A549 (cell line): ENCODE measurements at regions not wholly inside any gene's neighbourhood (a gene's known extent, or its start where the extent isn't known, plus 50 kb on each side); places are given as distances from the start of the nearest gene placed in this dataset.

Experiments used
- ATAC-seq, 2 experiments: fragments of 200-7000 bp in 1 of 2; fragments of >200 bp in 1 of 2; cut with Nextera tagmentation in 1 of 2; cut with Tn5 transposase in 1 of 2; 3 replicates each; pipeline versions ENCODE4 v1.8.0 to v1.9.1; 2018 to 2020; ENCODE audit warnings: mild to moderate bottlenecking in 1 of 2, moderate library complexity in 1 of 2
- CTCF ChIA-PET: fragments of 300-600 bp; sonication (Branson Sonifier 250); formaldehyde crosslinking; extraction: SDS; loops from one replicate; lab custom pipeline; 2021; ENCODE audit warnings: antibody characterized with exemption, inconsistent platforms; lab: Yijun Ruan, JAX
- POLR2A ChIA-PET: fragments of 350-600 bp; formaldehyde crosslinking; extraction: SDS; loops from one replicate; lab custom pipeline; 2021; ENCODE audit warnings: antibody characterized with exemption, inconsistent platforms; lab: Yijun Ruan, JAX
- DNase-seq, 2 experiments: peaks; one replicate each; pipeline versions ENCODE4 v3.0.0 to v3.0.0-alpha.2; 2011 to 2016; ENCODE audit warnings: low read depth in 1 of 2, low spot score in 1 of 2
- FAIRE-seq: peaks from 2 replicates; lab custom pipeline; 2011; peaks lifted over from hg19 to GRCh38; lab: Jason Lieb, UNC
- H3K27ac ChIP-seq, 2 experiments: fragments of >200 bp; sonication (Bioruptor Twin); formaldehyde crosslinking; 3 replicates each; pipeline ENCODE4 v1.5.1; 2016 to 2017
- H3K4me1 ChIP-seq: fragments of >200 bp; sonication (Bioruptor Twin); formaldehyde crosslinking; 3 replicates; pipeline ENCODE4 v1.6.1; 2016
- H3K4me2 ChIP-seq: fragments of >200 bp; sonication (Bioruptor Twin); formaldehyde crosslinking; 3 replicates; pipeline ENCODE4 v1.6.1; 2016
- H3K4me3 ChIP-seq: fragments of >200 bp; sonication (Bioruptor Twin); formaldehyde crosslinking; 3 replicates; pipeline ENCODE4 v1.5.1; 2016
- H3K9me3 ChIP-seq: fragments of >200 bp; sonication (Bioruptor Twin); formaldehyde crosslinking; 3 replicates; pipeline ENCODE4 v1.6.1; 2016
- BHLHE40 ChIP-seq: IDR thresholded peaks from 2 replicates; pipeline ENCODE4 v1.6.1; 2012; ENCODE audit warnings: low read depth, low read length, inconsistent platforms
- CBX2 ChIP-seq: fragments of 200-600 bp; sonication (generic); IDR thresholded peaks from 2 replicates; pipeline ENCODE4 v1.6.1; 2016; ENCODE audit warnings: low read depth, mild to moderate bottlenecking, borderline replicate concordance
- CBX8 ChIP-seq: fragments of 200-600 bp; sonication (generic); IDR thresholded peaks from 2 replicates; pipeline ENCODE4 v1.6.1; 2016
- CTCF ChIP-seq: fragments of >200 bp; sonication (Bioruptor Twin); formaldehyde crosslinking; IDR thresholded peaks from 3 replicates; pipeline ENCODE4 v1.5.1; 2016
- EHF ChIP-seq: fragments of 250-450 bp; sonication (Bioruptor Pico); IDR thresholded peaks from 2 replicates; pipeline ENCODE4 v1.5.0; 2020; ENCODE audit warnings: mild to moderate bottlenecking
- FOSB ChIP-seq: fragments of 250-450 bp; sonication (Bioruptor Pico); IDR thresholded peaks from 2 replicates; pipeline ENCODE4 v1.5.0; 2020; ENCODE audit warnings: mild to moderate bottlenecking, moderate library complexity
- FOSL2 ChIP-seq, 2 experiments: fragments of 450-650 bp in 1 of 2; fragments of >200 bp in 1 of 2; sonication (Bioruptor Twin) in 1 of 2; formaldehyde crosslinking; IDR thresholded peaks; 2 replicates each; pipeline versions ENCODE4 v1.5.0 to v1.6.1; 2016 to 2020; ENCODE audit warnings: mild to moderate bottlenecking in 1 of 2, moderate library complexity in 1 of 2
- FOXS1 ChIP-seq: fragments of 250-450 bp; sonication (Bioruptor Pico); IDR thresholded peaks from 2 replicates; pipeline ENCODE4 v1.5.0; 2020; ENCODE audit warnings: mild to moderate bottlenecking, moderate library complexity
- HEYL ChIP-seq: fragments of 250-450 bp; sonication (Bioruptor Pico); IDR thresholded peaks from 2 replicates; pipeline ENCODE4 v1.8.0; 2021; ENCODE audit warnings: mild to moderate bottlenecking, moderate library complexity
- HMGXB4 ChIP-seq: fragments of 250-450 bp; sonication (Bioruptor Pico); IDR thresholded peaks from 2 replicates; pipeline ENCODE4 v1.5.0; 2021; ENCODE audit warnings: mild to moderate bottlenecking, moderate library complexity, borderline replicate concordance
- HOXA7 ChIP-seq: fragments of 250-450 bp; sonication (Bioruptor Pico); IDR thresholded peaks from 2 replicates; pipeline ENCODE4 v1.5.0; 2020; ENCODE audit warnings: mild to moderate bottlenecking, moderate library complexity
- HOXB13 ChIP-seq: fragments of 250-450 bp; sonication (Bioruptor Pico); IDR thresholded peaks from 2 replicates; pipeline ENCODE4 v1.5.0; 2020; ENCODE audit warnings: low read depth, mild to moderate bottlenecking, moderate library complexity
- HOXB5 ChIP-seq: fragments of 250-450 bp; sonication (Bioruptor Pico); IDR thresholded peaks from 2 replicates; pipeline ENCODE4 v1.5.0; 2020; ENCODE audit warnings: mild to moderate bottlenecking, moderate library complexity
- MAFK ChIP-seq: fragments of 450-650 bp; IDR thresholded peaks from 2 replicates; pipeline ENCODE4 v1.6.1; 2014; ENCODE audit not compliant: partially characterized antibody
- MAX ChIP-seq: IDR thresholded peaks from 2 replicates; pipeline ENCODE4 v1.6.1; 2012
- MAZ ChIP-seq: fragments of 150-350 bp; IDR thresholded peaks from 2 replicates; pipeline ENCODE4 v1.6.1; 2014; ENCODE audit warnings: antibody characterized with exemption, low read depth, low read length, borderline replicate concordance
- PBX3 ChIP-seq: IDR thresholded peaks from 2 replicates; pipeline ENCODE4 v1.6.1; 2012
- PHF8 ChIP-seq: fragments of 200-600 bp; sonication (generic); IDR thresholded peaks from 2 replicates; pipeline ENCODE4 v1.6.1; 2016; ENCODE audit warnings: low read depth, mild to moderate bottlenecking, antibody characterized with exemption, moderate library complexity, borderline replicate concordance
- RCOR1 ChIP-seq: fragments of 150-350 bp; IDR thresholded peaks from 2 replicates; pipeline ENCODE4 v1.6.1; 2014; ENCODE audit warnings: antibody characterized with exemption, low read length, low read depth
- RFX5 ChIP-seq: fragments of 450-650 bp; IDR thresholded peaks from 2 replicates; pipeline ENCODE4 v1.7.1; 2014; ENCODE audit warnings: antibody characterized with exemption, mild to moderate bottlenecking, moderate library complexity
- RNF2 ChIP-seq: fragments of 200-600 bp; sonication (generic); IDR thresholded peaks from 2 replicates; pipeline ENCODE4 v1.6.1; 2016; ENCODE audit warnings: low read depth, mild to moderate bottlenecking, antibody characterized with exemption, moderate library complexity, borderline replicate concordance
- SMC3 ChIP-seq: fragments of >200 bp; sonication (Bioruptor Twin); formaldehyde crosslinking; IDR thresholded peaks from 3 replicates; pipeline ENCODE4 v1.6.1; 2018; ENCODE audit warnings: inconsistent platforms
- SREBF2 ChIP-seq: fragments of 450-650 bp; IDR thresholded peaks from 2 replicates; pipeline ENCODE4 v1.6.1; 2014; ENCODE audit warnings: mild to moderate bottlenecking, moderate library complexity
- WGBS: methylation state at CpG from one replicate; pipeline ENCODE4 v1.1.6; 2017; ENCODE audit errors: missing lambda C conversion rate; 5-methylcytosine and 5-hydroxymethylcytosine counted together

- DNase-seq (no peak), ATAC-seq (no peak), FAIRE-seq (no peak)
- no peak overlapping the region for H3K4me2 ChIP-seq
- no peak overlapping the region for H3K4me3 ChIP-seq
- no peak overlapping the region for H3K27ac ChIP-seq
- 6% methylated on average over 1 of the region's 1 CpG for WGBS
- no peaks in the 10 kb centered on the region for H3K9me3 ChIP-seq
- CTCF ChIA-PET = no interaction called here
- TF ChIP-seq HMGXB4 (CRISPR knock-in tag) = no peak
- TF ChIP-seq PBX3 = no peak
- no peak for TF ChIP-seq HEYL (CRISPR knock-in tag)
- TF ChIP-seq RNF2 = no peak
- TF ChIP-seq BHLHE40 = no peak
- TF ChIP-seq SREBF2 = no peak
- no peak for TF ChIP-seq PHF8
- TF ChIP-seq HOXB13 (CRISPR knock-in tag) = no peak
- TF ChIP-seq FOXS1 (CRISPR knock-in tag) = no peak
- TF ChIP-seq MAZ = no peak
- TF ChIP-seq SMC3 = no peak
- no peak for TF ChIP-seq HOXA7
- TF ChIP-seq HOXB5 (CRISPR knock-in tag) = no peak
- TF ChIP-seq CTCF = no peak
- POLR2A ChIA-PET = no interaction called here
- H3K4me1 ChIP-seq = no peaks in the 10 kb centered on the region
Measured at GRCh38 chr18:67924656-67925055, 408.1 kb upstream of the DSEL start.

- WGBS = 84% methylated on average over 1 of the region's 1 CpG
- FAIRE-seq (no peak), DNase-seq (no peak), ATAC-seq (no peak)
- Histone ChIP-seq H3K9me3 (no peaks in the 10 kb centered on the region), H3K4me2 (no peak overlapping the region), H3K4me3 (no peak overlapping the region), H3K27ac (no peak overlapping the region), H3K4me1 (no peaks in the 10 kb centered on the region)
- ChIA-PET POLR2A (no interaction called here), CTCF (no interaction called here)
- TF ChIP-seq MAFK (no peak), EHF (CRISPR knock-in tag) (no peak), FOSB (CRISPR knock-in tag) (no peak), BHLHE40 (no peak), RCOR1 (no peak), FOSL2 (IDR thresholded peaks at IDR 0.05) (no peak), FOSL2 (CRISPR knock-in tag; IDR thresholded peaks at IDR 0.05) (no peak), MAX (no peak), RFX5 (no peak), CBX2 (no peak), CBX8 (no peak)
- TF ChIP-seq, all 56 proteins: peak for 0
Measured at GRCh38 chr18:67919316-67919715, 402.8 kb upstream of the DSEL start.
